Motor neuron (in vitro differentiated cells): ENCODE measurements at regions not wholly inside any gene's neighbourhood (a gene's known extent, or its start where the extent isn't known, plus 50 kb on each side); places are given as distances from the start of the nearest gene placed in this dataset.
A peak's percentile ranks its signal among the peaks of the same experiment; 100 is the strongest.

Source experiments
- ATAC-seq, 8 experiments: fragments of 200-7000 bp; cut with Tn5 transposase; replicated peaks in 6 of 8; 2 replicates each; pipeline ENCODE4 v1.8.0; 2021; ENCODE audit warnings: mild to moderate bottlenecking in 8 of 8, moderate library complexity in 8 of 8
- H3K27ac ChIP-seq, 2 donors: fragments of 250-450 bp; sonication (Bioruptor Pico); 2 replicates each; pipeline ENCODE4 v1.9.0; 2021; ENCODE audit warnings: antibody characterized with exemption in 2 of 2, mild to moderate bottlenecking in 2 of 2, moderate library complexity in 1 of 2
- H3K4me1 ChIP-seq, 2 donors: fragments of 250-450 bp; sonication (Bioruptor Pico); replicated peaks in 1 of 2; 2 replicates each; pipeline ENCODE4 v1.6.1; 2021; ENCODE audit warnings: antibody characterized with exemption in 2 of 2, mild to moderate bottlenecking in 2 of 2, moderate library complexity in 1 of 2
- H3K4me3 ChIP-seq, 5 donors: fragments of 250-450 bp; sonication (Bioruptor Pico); 2 replicates each; pipeline ENCODE4 v1.9.0; 2021; ENCODE audit warnings: antibody characterized with exemption in 5 of 5, mild to moderate bottlenecking in 5 of 5, moderate library complexity in 4 of 5
- WGBS, 10 experiments: fragments of 450-650 bp; shearing (Covaris generic); methylation state at CpG; one replicate each; pipeline ENCODE4 v1.0.0; 2022; 5-methylcytosine and 5-hydroxymethylcytosine counted together
- in situ Hi-C, 9 experiments: fragments of 400-800 bp; cut with MboI; loops; one replicate each; pipeline ENCODE4 v1.15.0; 2021; ENCODE audit warnings: low sequenced_read_pairs in 9 of 9, low pct_unique_long_range_greater_than_20kb in 2 of 9; ENCODE audit not compliant: unreplicated experiment in 9 of 9

DNA sequence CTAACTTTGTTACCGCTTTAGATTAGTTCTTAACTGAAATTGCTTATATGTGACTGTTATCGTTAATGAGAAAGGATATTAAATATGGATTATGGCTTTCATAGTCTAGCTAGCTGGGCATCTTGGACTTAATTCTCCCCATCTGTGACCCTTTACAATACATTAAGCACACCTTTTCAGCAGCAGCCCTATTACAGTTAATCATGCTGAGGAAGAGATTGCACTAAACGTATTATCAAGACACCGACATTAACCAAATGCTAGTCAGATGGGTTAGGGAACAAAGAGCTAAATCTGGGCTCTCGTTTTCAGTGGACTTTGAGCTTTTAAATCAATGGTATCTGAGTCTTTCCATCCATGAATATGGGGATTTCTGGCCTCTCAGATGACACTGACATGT, 447.5 kb upstream of the DCN start:
- ATAC-seq: no peak
- in situ Hi-C loops: no loop called here
- WGBS, 10 experiments: 49 to 100% (median 70%) methylated on average over 1 to 5 of the region's 5 CpGs; no CpG with 5 or more reads in 1 of the 10 experiments
- peaks cover 14 to 18% of the 10 kb centered on the region in 2 donors for H3K4me1 ChIP-seq
- H3K4me3 ChIP-seq: no peak overlapping the region
- no peak overlapping the region for H3K27ac ChIP-seq

GRCh38 chr12:91629440-91629839, 446.8 kb upstream of the DCN start:
- in situ Hi-C loops: no loop called here
- Histone ChIP-seq H3K27ac (no peak overlapping the region), H3K4me3 (no peak overlapping the region), H3K4me1 (peaks cover 14 to 18% of the 10 kb centered on the region in 2 donors)
- ATAC-seq: no peak
- 5 to 100% (median 66%) methylated on average over 1 to 2 of the region's 2 CpGs for WGBS, 10 experiments

DNA sequence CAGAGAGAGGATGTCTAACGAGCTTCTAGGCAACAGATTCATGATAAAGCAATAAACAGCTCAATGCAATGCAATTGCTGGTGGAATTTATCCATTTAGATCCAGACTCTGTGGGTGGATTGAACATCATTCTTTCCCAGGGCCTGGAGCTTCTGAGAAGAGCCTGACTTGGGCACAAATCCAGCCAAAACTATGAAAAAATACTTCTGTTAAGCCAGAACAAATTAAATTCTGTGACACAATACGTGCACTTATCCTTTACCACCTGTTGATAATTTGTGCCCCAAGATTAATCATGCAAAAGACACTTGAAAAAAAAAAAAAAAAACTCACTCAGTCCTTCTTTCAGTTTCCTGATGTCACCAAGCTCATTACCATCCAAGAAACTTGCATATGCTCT, 446.0 kb upstream of the DCN start:
- in situ Hi-C loops: no loop called here
- Histone ChIP-seq H3K27ac (no peak overlapping the region), H3K4me1 (peaks cover 14 to 18% of the 10 kb centered on the region in 2 donors), H3K4me3 (no peak overlapping the region)
- WGBS, 10 experiments: 0 to 100% (median 37%) methylated on average over 1 to 2 of the region's 2 CpGs; no CpG with 5 or more reads in 3 of the 10 experiments
- peak in 1 of 8 experiments; percentile 44 for ATAC-seq

DNA sequence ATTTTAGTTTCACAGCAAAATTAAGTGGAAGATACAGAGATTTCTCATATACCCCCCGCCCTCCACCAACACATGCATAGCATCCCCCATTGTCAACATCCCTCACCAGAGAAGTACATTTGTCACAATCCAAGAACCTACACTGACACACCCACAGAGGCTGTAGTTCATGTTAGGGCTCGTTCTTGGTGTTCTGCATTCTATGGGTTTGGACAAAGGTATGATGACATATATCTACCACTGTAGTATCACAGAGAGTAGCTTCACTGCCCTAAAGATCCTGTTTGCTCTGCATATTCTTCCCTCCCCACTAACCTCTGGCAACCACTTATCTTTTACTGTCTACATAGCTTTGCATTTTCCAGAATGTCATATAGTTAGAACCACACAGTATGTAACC, 444.6 kb upstream of the DCN start:
- in situ Hi-C loops: no loop called here
- H3K4me3 ChIP-seq: no peak overlapping the region
- H3K4me1 ChIP-seq: peaks cover 14 to 32% of the 10 kb centered on the region in 2 donors
- WGBS, 10 experiments: 17 to 94% (median 75%) methylated on average over 1 to 2 of the region's 2 CpGs; no CpG with 5 or more reads in 5 of the 10 experiments
- no peak for ATAC-seq
- no peak overlapping the region for H3K27ac ChIP-seq

- Histone ChIP-seq H3K4me1 (peaks cover 0 to 30% of the 10 kb centered on the region in 2 donors), H3K27ac (no peak overlapping the region), H3K4me3 (no peak overlapping the region)
- in situ Hi-C loops: no loop called here
- WGBS, 10 experiments: 0 to 70% (median 45%) methylated on average over 1 to 2 of the region's 2 CpGs; no CpG with 5 or more reads in 2 of the 10 experiments
- ATAC-seq: no peak
Observed at GRCh38 chr12:91622981-91623380, 440.4 kb upstream of the DCN start.

DNA sequence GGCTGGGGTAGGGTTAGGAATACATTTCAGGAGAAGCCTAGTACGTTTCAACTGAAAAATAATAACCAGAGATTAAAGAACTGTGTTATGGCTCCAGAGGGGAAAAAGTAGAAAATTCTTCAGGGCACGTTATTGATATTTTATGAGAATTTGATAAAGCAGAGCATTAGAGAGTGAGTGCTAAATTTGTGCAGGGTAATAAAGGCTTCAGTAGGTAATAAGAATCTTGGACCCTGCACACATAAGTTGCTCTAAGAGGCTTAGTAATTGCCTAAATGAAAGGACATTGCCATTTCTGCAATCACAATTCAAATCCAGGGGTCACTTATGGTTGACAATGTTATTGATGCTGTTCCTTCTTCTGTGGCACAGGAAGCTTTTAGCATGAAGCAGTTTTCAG, 439.4 kb upstream of the DCN start:
- in situ Hi-C loops: no loop called here
- H3K4me3 ChIP-seq: no peak overlapping the region
- H3K27ac ChIP-seq: no peak overlapping the region
- ATAC-seq: peak in 1 of 8 experiments; percentile 63
- H3K4me1 ChIP-seq: peaks cover 0 to 30% of the 10 kb centered on the region in 2 donors
- 20 to 100% (median 81%) methylated on average over 1 to 2 of the region's 2 CpGs; no CpG with 5 or more reads in 1 of the 10 experiments for WGBS, 10 experiments

DNA sequence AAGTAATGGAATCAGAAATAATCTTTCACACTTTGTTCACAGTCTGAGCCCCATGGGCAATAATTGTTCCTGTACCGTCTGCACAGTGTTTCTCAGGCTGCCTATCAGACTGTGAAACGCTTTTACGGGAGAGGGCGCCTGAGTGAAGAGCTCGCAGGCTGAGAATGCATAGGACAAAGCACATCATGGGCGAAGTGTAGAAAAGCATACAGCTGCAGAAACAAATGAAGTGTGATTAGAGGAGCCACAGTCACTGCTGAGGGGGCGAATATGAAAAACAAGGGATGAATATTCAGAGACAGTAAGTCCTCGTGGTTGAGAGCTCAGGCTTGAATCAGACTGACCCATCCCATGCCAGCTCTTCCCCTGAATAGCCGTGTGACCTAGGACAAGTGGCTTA, 438.4 kb upstream of the DCN start:
- Histone ChIP-seq H3K27ac (peak overlapping the region in 1 of 2 donors; percentile 54), H3K4me3 (no peak overlapping the region), H3K4me1 (peaks cover 0 to 30% of the 10 kb centered on the region in 2 donors)
- 13 to 78% (median 31%) methylated on average over 1 to 9 of the region's 9 CpGs; no CpG with 5 or more reads in 2 of the 10 experiments for WGBS, 10 experiments
- ATAC-seq: peak; percentile 69 to 100 (median 96)
- in situ Hi-C loops: no loop called here

DNA sequence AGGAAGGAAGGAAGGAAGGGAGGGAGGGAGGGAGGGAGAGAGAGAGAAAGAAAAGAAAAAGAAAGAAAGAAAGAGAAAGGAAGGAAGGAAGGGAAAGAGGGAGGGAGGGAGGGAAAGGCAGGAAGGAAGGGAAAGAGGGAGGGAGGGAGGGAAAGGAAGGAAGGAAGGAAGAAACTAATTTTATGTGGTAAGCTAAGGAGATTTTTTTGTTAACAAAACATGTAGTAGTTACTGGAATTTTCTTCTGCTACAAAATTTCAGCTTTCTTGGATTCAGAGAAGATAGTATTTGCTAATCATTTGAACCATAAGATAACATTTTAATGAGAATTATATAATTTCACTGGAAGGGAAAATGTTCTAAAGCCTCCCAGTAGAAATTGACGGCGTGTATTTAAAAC, 437.8 kb upstream of the DCN start:
- in situ Hi-C loops: no loop called here
- 21 to 93% (median 61%) methylated on average over 2 of the region's 2 CpGs; no CpG with 5 or more reads in 1 of the 10 experiments for WGBS, 10 experiments
- no peak for ATAC-seq
- no peak overlapping the region for H3K4me3 ChIP-seq
- peaks cover 0 to 30% of the 10 kb centered on the region in 2 donors for H3K4me1 ChIP-seq
- no peak overlapping the region for H3K27ac ChIP-seq

GRCh38 chr12:91618281-91618680, 435.7 kb upstream of the DCN start:
- in situ Hi-C loops: no loop called here
- WGBS, 10 experiments: 17 to 100% (median 85%) methylated on average over 1 to 2 of the region's 2 CpGs; no CpG with 5 or more reads in 1 of the 10 experiments

DNA sequence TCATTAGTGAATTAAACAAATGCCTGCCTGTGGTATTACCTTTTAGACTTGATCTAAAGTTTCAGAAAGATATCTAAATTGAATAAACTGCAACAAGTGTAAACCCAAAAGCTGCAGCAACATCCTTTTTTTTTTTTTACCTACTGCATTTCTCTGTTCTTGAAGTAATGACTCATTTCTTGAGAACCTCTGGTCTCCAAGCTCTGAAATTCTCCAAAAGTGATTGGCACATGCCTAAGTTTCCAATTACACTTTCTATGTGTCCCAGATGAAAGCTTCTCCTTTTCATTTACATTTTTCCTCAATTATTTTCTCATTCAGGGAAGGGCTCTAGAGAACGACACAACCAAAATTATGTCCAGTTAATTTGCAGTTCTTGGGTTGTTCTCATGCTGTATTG, 435.2 kb upstream of the DCN start:
- H3K4me3 ChIP-seq: no peak overlapping the region
- in situ Hi-C loops: no loop called here
- whole genome bisulfite sequencing, 10 experiments: 0 to 100% (median 88%) methylated on average over 1 of the region's 1 CpG; no CpG with 5 or more reads in 2 of the 10 experiments
- H3K4me1 ChIP-seq: peaks cover 0 to 22% of the 10 kb centered on the region in 2 donors
- no peak for ATAC-seq
- no peak overlapping the region for H3K27ac ChIP-seq

More at GRCh38 chr12:91618281-91618680, 435.7 kb upstream of the DCN start:
- ATAC-seq: no peak
- Histone ChIP-seq H3K27ac (no peak overlapping the region), H3K4me1 (peaks cover 0 to 27% of the 10 kb centered on the region in 2 donors), H3K4me3 (no peak overlapping the region)

DNA sequence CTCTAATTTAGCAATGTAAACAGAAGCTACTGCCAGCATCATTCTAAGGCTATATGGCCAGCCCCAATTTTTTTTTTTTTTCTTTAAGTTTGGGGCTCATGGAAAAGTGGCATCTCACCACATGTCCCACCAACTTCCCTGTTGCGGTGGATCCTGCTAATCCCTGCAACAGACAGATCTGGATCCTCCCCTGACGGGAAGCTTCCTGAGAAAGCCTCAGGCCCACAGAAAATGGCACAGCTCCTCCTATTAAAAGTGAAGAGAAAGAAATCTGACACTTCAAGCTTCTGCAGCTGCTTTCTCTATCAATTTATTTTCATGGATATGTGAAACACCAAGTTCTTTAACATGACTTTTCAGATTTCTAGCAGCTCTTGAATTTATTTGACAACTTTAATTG, 433.8 kb upstream of the DCN start:
- no peak overlapping the region for H3K4me3 ChIP-seq
- ATAC-seq: peak in 3 of 8 experiments; percentile 47 to 72 (median 69)
- peaks cover 0 to 8% of the 10 kb centered on the region in 2 donors for H3K4me1 ChIP-seq
- in situ Hi-C loops: no loop called here
- H3K27ac ChIP-seq: no peak overlapping the region
- 17 to 100% (median 80%) methylated on average over 1 to 2 of the region's 2 CpGs; no CpG with 5 or more reads in 3 of the 10 experiments for WGBS, 10 experiments

- Histone ChIP-seq H3K4me3 (no peak overlapping the region), H3K4me1 (peaks cover 3 to 6% of the 10 kb centered on the region in 2 donors), H3K27ac (no peak overlapping the region)
- ATAC-seq: no peak
- in situ Hi-C loops: no loop called here
- WGBS, 10 experiments: 55 to 100% (median 92%) methylated on average over 1 to 4 of the region's 4 CpGs
Observed at GRCh38 chr12:91613223-91613779, 430.7 kb upstream of the DCN start.

DNA sequence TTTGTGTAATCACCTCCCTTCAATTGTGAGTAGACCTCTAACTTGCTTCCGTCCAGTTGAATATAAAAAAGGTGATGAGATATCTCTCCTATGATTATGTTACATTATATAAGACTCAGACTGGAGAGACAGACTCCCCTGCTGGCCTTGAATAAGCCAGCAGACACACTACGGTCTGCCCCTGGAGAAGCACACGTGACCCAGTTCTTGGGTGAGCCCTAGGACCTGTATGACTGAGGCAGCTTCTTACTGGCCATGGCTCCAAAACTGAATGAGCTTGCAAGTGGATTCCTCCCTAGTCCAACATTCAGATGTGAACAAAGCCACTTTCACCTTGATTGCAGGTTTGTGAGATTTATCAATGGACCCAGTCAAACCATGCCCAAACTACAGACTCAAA, 427.9 kb upstream of the DCN start:
- WGBS, 10 experiments: 86 to 100% (median 100%) methylated on average over 1 to 3 of the region's 3 CpGs; no CpG with 5 or more reads in 2 of the 10 experiments
- no peak overlapping the region for H3K4me3 ChIP-seq
- H3K27ac ChIP-seq: no peak overlapping the region
- ATAC-seq: no peak
- in situ Hi-C loops: no loop called here
- peaks cover 3 to 6% of the 10 kb centered on the region in 2 donors for H3K4me1 ChIP-seq

DNA sequence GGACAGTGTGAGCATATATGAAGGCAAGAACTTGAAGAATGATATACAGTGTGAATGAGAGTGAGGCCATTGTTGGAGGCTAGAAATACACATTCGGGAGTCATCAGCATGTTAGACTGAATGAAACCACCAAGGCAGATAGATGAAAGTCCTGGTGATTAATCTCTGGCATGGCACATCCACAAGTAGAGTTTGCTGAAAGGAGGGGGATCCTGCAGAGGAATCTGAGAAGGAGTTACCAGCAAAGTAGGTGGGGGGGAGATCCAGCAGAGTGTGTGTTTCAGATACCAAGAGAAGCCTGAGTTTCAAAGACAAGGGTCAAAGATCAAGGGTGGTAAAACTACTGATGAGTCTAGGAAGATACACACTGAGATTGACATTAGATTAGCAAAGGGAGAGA, 426.7 kb upstream of the DCN start:
- H3K27ac ChIP-seq: no peak overlapping the region
- H3K4me3 ChIP-seq: no peak overlapping the region
- WGBS, 10 experiments: 43 to 100% (median 61%) methylated on average over 1 of the region's 1 CpG; no CpG with 5 or more reads in 4 of the 10 experiments
- peaks cover 3 to 6% of the 10 kb centered on the region in 2 donors for H3K4me1 ChIP-seq
- ATAC-seq: peak in 3 of 8 experiments; percentile 11 to 28 (median 14)
- in situ Hi-C loops: no loop called here
